PC-3 (cell line): ENCODE measurements at regions not wholly inside any gene's neighbourhood (a gene's known extent, or its start where the extent isn't known, plus 50 kb on each side); places are given as distances from the start of the nearest gene placed in this dataset.
"Not testable (repeated sequence)": the region's sequence is repeated elsewhere in the genome, so short reads cannot be mapped to it uniquely, and the experiment has no call there.

Source experiments
- ATAC-seq: fragments of 200-7000 bp; cut with Tn5 transposase; 2 replicates; pipeline ENCODE4 v1.9.1; 2020; ENCODE audit warnings: mild to moderate bottlenecking, moderate library complexity
- BruUV-seq: library from RNA; stranded (reverse); fragments of 400-500 nt; replicated peaks from 2 replicates; lab custom pipeline; 2021; lab: Mats Ljungman, UMichigan
- CTCF ChIA-PET: fragments of 300-600 bp; sonication (Branson Sonifier 250); formaldehyde crosslinking; loops from one replicate; lab custom pipeline; 2022; ENCODE audit warnings: antibody characterized with exemption; lab: Charles Lee
- POLR2A ChIA-PET: fragments of 300-600 bp; sonication (Branson Sonifier 250); formaldehyde crosslinking; loops from one replicate; lab custom pipeline; 2022; ENCODE audit warnings: antibody characterized with exemption; ENCODE audit not compliant: unreplicated experiment; lab: Charles Lee
- DNase-seq: peaks from one replicate; pipeline ENCODE4 v3.0.0-alpha.2; 2015
- H2AFZ ChIP-seq: fragments of 300-600 bp; sonication (generic); 2 replicates; pipeline ENCODE4 v1.6.0; 2016; ENCODE audit warnings: antibody characterized with exemption, low read length
- H3F3A ChIP-seq: fragments of 300-600 bp; sonication (generic); one replicate; pipeline ENCODE4 v1.6.0; 2017; ENCODE audit warnings: antibody characterized with exemption, low read length, control low read depth, mild to moderate bottlenecking; ENCODE audit not compliant: unreplicated experiment
- H3K27ac ChIP-seq: fragments of 300-600 bp; sonication (generic); 2 replicates; pipeline ENCODE4 v1.5.1; 2016; ENCODE audit warnings: mild to moderate bottlenecking, low read length
- H3K27me3 ChIP-seq: fragments of 300-600 bp; sonication (generic); 2 replicates; pipeline ENCODE4 v1.6.1; 2016; ENCODE audit warnings: low read length, mixed read lengths
- H3K36me3 ChIP-seq: fragments of 300-600 bp; sonication (generic); 2 replicates; pipeline ENCODE4 v1.6.1; 2016; ENCODE audit warnings: low read depth, mixed run types, low read length, mixed read lengths
- H3K4me1 ChIP-seq: fragments of 300-600 bp; sonication (generic); 2 replicates; pipeline ENCODE4 v1.5.1; 2016; ENCODE audit warnings: low read length; ENCODE audit not compliant: insufficient read depth
- H3K4me2 ChIP-seq: fragments of 300-600 bp; sonication (generic); 2 replicates; pipeline ENCODE4 v1.6.0; 2016; ENCODE audit warnings: low read length
- H3K4me3 ChIP-seq: fragments of 300-600 bp; sonication (generic); 2 replicates; pipeline ENCODE4 v1.5.1; 2016; ENCODE audit warnings: mild to moderate bottlenecking, low read length, mixed read lengths
- H3K79me2 ChIP-seq: fragments of 300-600 bp; sonication (generic); 2 replicates; pipeline ENCODE4 v1.6.1; 2017; ENCODE audit warnings: low read length, mixed read lengths
- H3K9ac ChIP-seq: fragments of 300-600 bp; sonication (generic); 2 replicates; pipeline ENCODE4 v1.6.0; 2016; ENCODE audit warnings: mild to moderate bottlenecking, low read length
- H3K9me2 ChIP-seq: fragments of 300-600 bp; sonication (generic); replicated peaks from 2 replicates; pipeline ENCODE4 v1.6.1; 2016; ENCODE audit warnings: mixed run types, low read length, mixed read lengths
- H3K9me3 ChIP-seq: fragments of 300-600 bp; sonication (generic); 2 replicates; pipeline ENCODE4 v1.6.1; 2016; ENCODE audit warnings: low read length, mixed read lengths
- H4K20me1 ChIP-seq: fragments of 300-600 bp; sonication (generic); 2 replicates; pipeline ENCODE4 v1.6.1; 2016; ENCODE audit warnings: low read length, mixed read lengths
- EZH2 ChIP-seq: fragments of 300-600 bp; sonication (generic); IDR thresholded peaks from one replicate; pipeline ENCODE4 v1.6.1; 2017; ENCODE audit warnings: antibody characterized with exemption, mild to moderate bottlenecking, low read length; ENCODE audit not compliant: unreplicated experiment
- EZH2phosphoT487 ChIP-seq: fragments of 300-600 bp; sonication (generic); IDR thresholded peaks from 2 replicates; pipeline ENCODE4 v1.6.1; 2018; ENCODE audit warnings: mild to moderate bottlenecking, antibody characterized with exemption, low read length, borderline replicate concordance
- intact Hi-C: fragments of 100-400 bp; cut with micrococcal nuclease; formaldehyde crosslinking; loops from 2 replicates; pipeline ENCODE4 v1.9.0; 2023
- TF ChIP-seq, protein P1 (sequence below): fragments of 300-600 bp; sonication (generic); conservative IDR thresholded peaks from 2 replicates; pipeline ENCODE4 v1.5.1; 2017; ENCODE audit warnings: antibody characterized with exemption, low read depth, mild to moderate bottlenecking, low read length

DNA sequence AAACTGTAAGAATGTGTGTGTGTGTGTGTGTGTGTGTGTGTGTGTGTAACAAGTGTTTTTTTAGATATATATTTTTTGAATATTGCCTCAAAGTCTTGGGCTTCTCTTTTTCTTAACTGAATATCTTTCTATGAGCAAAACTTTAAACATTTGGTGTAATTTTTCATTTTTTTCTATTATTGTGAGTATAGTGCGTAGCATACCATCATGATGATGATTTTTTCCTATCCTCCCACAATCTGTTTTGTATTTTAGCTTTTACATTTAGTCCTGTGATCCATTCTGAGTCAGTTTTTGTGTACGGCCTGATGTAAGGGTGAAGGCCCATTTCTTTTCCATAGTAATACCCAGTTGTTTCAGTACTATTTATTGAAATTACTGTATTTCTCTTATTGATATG lies 680.6 kb downstream of the TTLL7 start:
- POLR2A ChIA-PET, result no interaction called here
- no peaks in the 10 kb centered on the region for H3K27me3 ChIP-seq
- TF ChIP-seq, protein P1, sequence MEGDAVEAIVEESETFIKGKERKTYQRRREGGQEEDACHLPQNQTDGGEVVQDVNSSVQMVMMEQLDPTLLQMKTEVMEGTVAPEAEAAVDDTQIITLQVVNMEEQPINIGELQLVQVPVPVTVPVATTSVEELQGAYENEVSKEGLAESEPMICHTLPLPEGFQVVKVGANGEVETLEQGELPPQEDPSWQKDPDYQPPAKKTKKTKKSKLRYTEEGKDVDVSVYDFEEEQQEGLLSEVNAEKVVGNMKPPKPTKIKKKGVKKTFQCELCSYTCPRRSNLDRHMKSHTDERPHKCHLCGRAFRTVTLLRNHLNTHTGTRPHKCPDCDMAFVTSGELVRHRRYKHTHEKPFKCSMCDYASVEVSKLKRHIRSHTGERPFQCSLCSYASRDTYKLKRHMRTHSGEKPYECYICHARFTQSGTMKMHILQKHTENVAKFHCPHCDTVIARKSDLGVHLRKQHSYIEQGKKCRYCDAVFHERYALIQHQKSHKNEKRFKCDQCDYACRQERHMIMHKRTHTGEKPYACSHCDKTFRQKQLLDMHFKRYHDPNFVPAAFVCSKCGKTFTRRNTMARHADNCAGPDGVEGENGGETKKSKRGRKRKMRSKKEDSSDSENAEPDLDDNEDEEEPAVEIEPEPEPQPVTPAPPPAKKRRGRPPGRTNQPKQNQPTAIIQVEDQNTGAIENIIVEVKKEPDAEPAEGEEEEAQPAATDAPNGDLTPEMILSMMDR, result no peak
- TF ChIP-seq EZH2phosphoT487 (no peak), EZH2 (no peak)

DNA sequence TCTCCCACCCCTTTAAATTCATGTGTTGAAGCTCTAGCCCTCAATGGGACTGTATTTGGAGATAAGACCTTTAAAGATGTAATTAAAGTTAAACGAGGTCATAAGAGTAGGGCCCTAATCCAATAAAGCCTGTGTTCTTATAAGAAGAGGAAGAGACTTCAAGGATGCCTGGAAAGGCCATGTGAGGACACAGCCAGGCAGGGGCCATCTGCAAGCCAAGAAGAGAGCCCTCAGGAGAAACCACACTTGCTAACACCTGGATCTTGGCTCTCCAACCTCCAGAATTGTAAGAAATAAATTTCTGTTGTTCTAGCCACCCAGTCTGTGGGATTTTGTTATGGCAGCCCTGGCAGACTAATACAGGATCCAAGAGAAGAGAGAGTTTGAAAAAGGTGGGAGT lies 683.5 kb downstream of the TTLL7 start:
- H2AFZ ChIP-seq, intact Hi-C loops: not testable (repeated sequence)

More for the DNA sequence above, 680.6 kb downstream of the TTLL7 start:
- intact Hi-C loops, result no loop called here
- no peak overlapping the region for H2AFZ ChIP-seq
- CTCF ChIA-PET, result no interaction called here
- no peaks in the 10 kb centered on the region for H3K36me3 ChIP-seq
- no peaks in the 10 kb centered on the region for H3K9me3 ChIP-seq
- no peaks in the 10 kb centered on the region for H4K20me1 ChIP-seq
- no peak overlapping the region for H3K4me3 ChIP-seq
- H3K4me2 ChIP-seq, result no peak overlapping the region
- no peaks in the 10 kb centered on the region for H3K79me2 ChIP-seq
- H3K4me1 ChIP-seq, result no peaks in the 10 kb centered on the region
- H3K9ac ChIP-seq, result no peak overlapping the region
- no TSS peak for BruUV-seq
- H3K9me2 ChIP-seq, result no peaks in the 10 kb centered on the region
- ATAC-seq, result no peak
- H3F3A ChIP-seq, result no peaks in the 10 kb centered on the region
- H3K27ac ChIP-seq, result no peak overlapping the region
- no peak for DNase-seq

DNA sequence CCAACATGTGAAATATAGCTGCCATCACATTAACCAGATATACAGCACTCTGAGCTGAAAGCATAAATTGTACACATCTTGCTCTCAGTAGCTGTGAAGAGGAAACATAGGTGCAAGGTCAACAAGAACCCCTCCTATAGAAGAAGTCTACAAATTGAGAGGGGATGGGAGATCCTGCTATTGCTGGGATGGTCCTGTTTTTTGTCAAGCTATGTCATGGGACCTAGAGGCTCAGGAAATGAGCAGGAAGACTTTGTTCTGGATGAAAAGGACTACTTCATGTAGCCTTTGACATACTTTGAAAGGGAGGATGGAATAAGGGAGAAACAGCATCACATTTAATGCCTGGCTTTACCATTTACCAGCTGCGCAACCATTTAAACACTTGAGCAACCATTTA lies 688.8 kb downstream of the TTLL7 start:
- H3K27me3 ChIP-seq, CTCF ChIA-PET, ATAC-seq, intact Hi-C loops, H3K36me3 ChIP-seq, H3K79me2 ChIP-seq, H3F3A ChIP-seq, H3K9ac ChIP-seq, H3K4me2 ChIP-seq, H4K20me1 ChIP-seq, H3K27ac ChIP-seq, DNase-seq, POLR2A ChIA-PET, H3K9me2 ChIP-seq, H3K9me3 ChIP-seq, H2AFZ ChIP-seq, BruUV-seq, H3K4me1 ChIP-seq, H3K4me3 ChIP-seq: not testable (repeated sequence)

More for the DNA sequence above, 683.5 kb downstream of the TTLL7 start:
- ATAC-seq, CTCF ChIA-PET, H3K27me3 ChIP-seq, H3K9me3 ChIP-seq, H3K36me3 ChIP-seq, H3K79me2 ChIP-seq, H3F3A ChIP-seq, H3K4me3 ChIP-seq, BruUV-seq, POLR2A ChIA-PET, DNase-seq, H3K4me1 ChIP-seq, H3K4me2 ChIP-seq, H4K20me1 ChIP-seq, H3K27ac ChIP-seq, H3K9me2 ChIP-seq, H3K9ac ChIP-seq: not testable (repeated sequence)

DNA sequence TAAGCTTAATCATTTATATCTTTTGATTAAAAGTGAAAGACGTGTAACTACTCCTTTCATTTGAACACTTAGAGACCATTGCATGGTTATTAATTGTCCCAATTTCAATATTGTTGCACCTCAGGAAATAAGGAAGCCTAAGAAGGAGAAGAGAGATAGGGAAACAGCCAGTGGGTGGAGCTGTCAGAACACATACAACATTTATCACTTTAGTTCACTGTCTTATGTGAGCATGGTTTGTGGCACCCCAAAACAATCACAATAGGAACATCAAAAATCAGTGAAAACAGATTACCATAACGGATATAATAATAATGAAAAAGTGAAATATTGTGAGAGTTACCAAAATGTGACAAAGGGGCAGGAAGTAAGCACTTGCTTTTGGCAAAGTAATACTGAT lies 689.9 kb downstream of the TTLL7 start:
- H3K9ac ChIP-seq, ATAC-seq, H2AFZ ChIP-seq, H3K27ac ChIP-seq, BruUV-seq, POLR2A ChIA-PET, CTCF ChIA-PET, intact Hi-C loops, H3K4me3 ChIP-seq, DNase-seq, H3F3A ChIP-seq, H3K36me3 ChIP-seq, H3K4me1 ChIP-seq, H3K9me3 ChIP-seq, H3K9me2 ChIP-seq, H3K4me2 ChIP-seq, H4K20me1 ChIP-seq, H3K27me3 ChIP-seq, H3K79me2 ChIP-seq: not testable (repeated sequence)

DNA sequence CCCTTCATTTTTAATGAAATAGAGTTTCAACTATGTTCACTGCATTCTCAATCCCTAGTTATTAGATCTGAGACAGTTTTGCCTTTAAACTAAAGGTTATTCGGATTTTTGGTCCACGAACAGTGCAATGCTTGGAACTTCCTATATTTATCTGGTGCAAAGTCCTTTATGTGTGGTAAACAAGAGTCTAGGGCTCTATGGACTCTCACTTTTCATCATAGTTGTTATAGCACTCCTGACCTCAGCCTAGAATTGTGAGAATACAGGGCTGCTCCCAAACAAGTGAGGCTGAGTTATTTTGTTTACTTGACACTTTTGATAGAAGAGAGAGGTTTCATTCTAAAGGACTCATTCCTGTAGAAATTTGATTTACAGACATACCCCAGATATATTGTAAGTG lies 692.1 kb downstream of the TTLL7 start:
- POLR2A ChIA-PET, H3K9ac ChIP-seq, H3K27me3 ChIP-seq, BruUV-seq, H2AFZ ChIP-seq, H3K4me2 ChIP-seq, H3K9me3 ChIP-seq, H3K9me2 ChIP-seq, H3K36me3 ChIP-seq, intact Hi-C loops, DNase-seq, H3K4me1 ChIP-seq, H3K4me3 ChIP-seq, H3K27ac ChIP-seq, H3F3A ChIP-seq, H4K20me1 ChIP-seq, H3K79me2 ChIP-seq, ATAC-seq, CTCF ChIA-PET: not testable (repeated sequence)

DNA sequence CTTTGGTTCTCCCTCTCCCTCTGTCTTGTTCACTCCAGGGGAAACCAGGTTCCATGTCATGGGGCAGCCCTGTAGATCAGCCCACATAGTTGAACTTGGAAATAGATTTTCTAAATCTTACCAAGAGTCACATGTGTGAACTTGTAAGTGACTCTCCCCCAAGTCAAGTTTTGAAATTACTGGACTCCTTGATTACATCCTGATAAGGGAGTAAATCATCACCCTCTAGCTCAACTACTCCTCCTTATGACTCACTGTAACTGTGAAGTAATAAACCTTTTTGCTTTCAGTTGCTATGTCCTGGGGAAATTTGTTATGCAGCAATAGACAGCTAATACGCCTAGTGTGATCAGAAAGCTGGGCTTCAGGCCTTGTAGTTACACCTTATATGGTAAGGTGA lies 703.3 kb downstream of the TTLL7 start:
- H3K9me2 ChIP-seq, ATAC-seq, DNase-seq, H3K4me3 ChIP-seq, POLR2A ChIA-PET, H3K27ac ChIP-seq, BruUV-seq, H3K36me3 ChIP-seq, H3K27me3 ChIP-seq, H4K20me1 ChIP-seq, H3K9ac ChIP-seq, H3K4me2 ChIP-seq, H3K9me3 ChIP-seq, H3F3A ChIP-seq, H3K4me1 ChIP-seq, H3K79me2 ChIP-seq, H2AFZ ChIP-seq, CTCF ChIA-PET, intact Hi-C loops: not testable (repeated sequence)
